ENCODE measurements at regions not wholly inside any gene's neighbourhood (a gene's known extent, or its start where the extent isn't known, plus 50 kb on each side); places are given as distances from the start of the nearest gene placed in this dataset.

DNA sequence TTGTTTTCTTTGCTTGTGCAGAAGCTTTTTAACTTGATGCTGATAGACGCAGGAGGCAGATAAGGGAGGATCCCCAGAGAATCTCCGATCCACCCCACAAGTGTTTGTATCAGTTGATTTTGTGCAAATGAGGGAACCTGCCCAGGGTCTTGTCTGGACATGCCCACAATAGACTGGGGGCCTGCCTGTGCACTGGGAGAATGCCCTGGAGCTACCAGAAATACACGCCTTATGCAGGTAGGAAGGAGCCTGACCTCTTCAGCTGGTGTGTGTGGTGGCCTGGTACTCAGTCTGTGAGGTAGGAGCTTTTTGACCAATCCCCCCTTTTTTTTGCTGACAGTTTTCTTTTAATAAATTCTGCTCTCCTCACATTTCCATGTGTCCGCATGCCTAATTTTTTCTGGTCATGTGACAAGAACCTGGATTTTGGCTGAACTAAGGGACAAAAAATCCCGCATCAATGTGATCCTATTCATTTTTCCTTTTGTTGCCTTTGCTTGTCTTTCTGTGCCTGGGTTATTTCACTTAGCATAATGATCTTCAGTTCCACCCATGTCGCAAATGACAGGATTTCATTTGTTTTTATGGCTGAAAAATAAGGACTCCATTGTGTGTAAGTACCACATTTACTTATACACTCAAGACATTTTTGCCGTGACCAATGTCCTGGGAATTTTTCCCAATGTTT, 430.6 kb upstream of the NRG3 start:
- TF ChIP-seq, protein P1, sequence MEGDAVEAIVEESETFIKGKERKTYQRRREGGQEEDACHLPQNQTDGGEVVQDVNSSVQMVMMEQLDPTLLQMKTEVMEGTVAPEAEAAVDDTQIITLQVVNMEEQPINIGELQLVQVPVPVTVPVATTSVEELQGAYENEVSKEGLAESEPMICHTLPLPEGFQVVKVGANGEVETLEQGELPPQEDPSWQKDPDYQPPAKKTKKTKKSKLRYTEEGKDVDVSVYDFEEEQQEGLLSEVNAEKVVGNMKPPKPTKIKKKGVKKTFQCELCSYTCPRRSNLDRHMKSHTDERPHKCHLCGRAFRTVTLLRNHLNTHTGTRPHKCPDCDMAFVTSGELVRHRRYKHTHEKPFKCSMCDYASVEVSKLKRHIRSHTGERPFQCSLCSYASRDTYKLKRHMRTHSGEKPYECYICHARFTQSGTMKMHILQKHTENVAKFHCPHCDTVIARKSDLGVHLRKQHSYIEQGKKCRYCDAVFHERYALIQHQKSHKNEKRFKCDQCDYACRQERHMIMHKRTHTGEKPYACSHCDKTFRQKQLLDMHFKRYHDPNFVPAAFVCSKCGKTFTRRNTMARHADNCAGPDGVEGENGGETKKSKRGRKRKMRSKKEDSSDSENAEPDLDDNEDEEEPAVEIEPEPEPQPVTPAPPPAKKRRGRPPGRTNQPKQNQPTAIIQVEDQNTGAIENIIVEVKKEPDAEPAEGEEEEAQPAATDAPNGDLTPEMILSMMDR (conservative IDR thresholded peaks at IDR 0.05 in 1 of 2, IDR thresholded peaks at IDR 0.05 in 1 of 2; ENCODE audit: low read depth in 1 of 2, low read length in 2 of 2): no peak
- no peak for TF ChIP-seq EZH2 (IDR thresholded peaks at IDR 0.05; ENCODE audit: low read length, missing control alignments)
- H4K20me1 ChIP-seq (ENCODE audit: control insufficient read depth, extremely low read depth, insufficient read depth, low read length): no peaks in the 10 kb centered on the region

GRCh38 chr10:81450651-81451050, 424.3 kb upstream of the NRG3 start:
- no peak overlapping the region for H3K9ac ChIP-seq (ENCODE audit: insufficient read depth, low read length)
- no peaks in the 10 kb centered on the region for H4K20me1 ChIP-seq (ENCODE audit: control insufficient read depth, extremely low read depth, insufficient read depth, low read length)
- H3K4me2 ChIP-seq (ENCODE audit: extremely low read depth, insufficient read depth, low read length): no peak overlapping the region
- no peaks in the 10 kb centered on the region for H3K9me3 ChIP-seq (ENCODE audit: control insufficient read depth, insufficient read depth, low read depth, low read length)
- H3K36me3 ChIP-seq (ENCODE audit: control insufficient read depth, insufficient read depth, low read length): no peaks in the 10 kb centered on the region
- no peaks in the 10 kb centered on the region for H3K4me1 ChIP-seq (ENCODE audit: control insufficient read depth, extremely low read depth, insufficient read depth, low read length)
- H3K79me2 ChIP-seq (ENCODE audit: control insufficient read depth, insufficient read depth, low read length): no peaks in the 10 kb centered on the region
- no peak for TF ChIP-seq EZH2 (IDR thresholded peaks at IDR 0.05; ENCODE audit: low read length, missing control alignments)
- TF ChIP-seq, protein P1 (conservative IDR thresholded peaks at IDR 0.05 in 1 of 2, IDR thresholded peaks at IDR 0.05 in 1 of 2; ENCODE audit: low read depth in 1 of 2, low read length in 2 of 2): no peak
- H3K4me3 ChIP-seq (replicated peaks in 1 of 4; ENCODE audit: control extremely low read depth in 1 of 4, insufficient read depth in 1 of 4, low read depth in 3 of 4, low read length in 4 of 4): no peak overlapping the region
- H3K27ac ChIP-seq (ENCODE audit: insufficient read depth, low read length): no peak overlapping the region
- DNase-seq (ENCODE audit: low read depth in 2 of 2): no peak
- H2AFZ ChIP-seq (ENCODE audit: low read length): no peak overlapping the region
- no peaks in the 10 kb centered on the region for H3K27me3 ChIP-seq (ENCODE audit: control insufficient read depth, insufficient read depth, low read length)

More for the DNA sequence above, 430.6 kb upstream of the NRG3 start:
- H3K4me1 ChIP-seq (ENCODE audit: control insufficient read depth, extremely low read depth, insufficient read depth, low read length): no peaks in the 10 kb centered on the region
- no peak for DNase-seq (ENCODE audit: low read depth in 2 of 2)
- H3K4me2 ChIP-seq (ENCODE audit: extremely low read depth, insufficient read depth, low read length): no peak overlapping the region
- no peak overlapping the region for H3K27ac ChIP-seq (ENCODE audit: insufficient read depth, low read length)
- no peaks in the 10 kb centered on the region for H3K79me2 ChIP-seq (ENCODE audit: control insufficient read depth, insufficient read depth, low read length)
- H3K36me3 ChIP-seq (ENCODE audit: control insufficient read depth, insufficient read depth, low read length): no peaks in the 10 kb centered on the region
- H3K4me3 ChIP-seq (replicated peaks in 1 of 4; ENCODE audit: control extremely low read depth in 1 of 4, insufficient read depth in 1 of 4, low read depth in 3 of 4, low read length in 4 of 4): no peak overlapping the region
- H3K27me3 ChIP-seq (ENCODE audit: control insufficient read depth, insufficient read depth, low read length): no peaks in the 10 kb centered on the region
- no peak overlapping the region for H3K9ac ChIP-seq (ENCODE audit: insufficient read depth, low read length)
- H3K9me3 ChIP-seq (ENCODE audit: control insufficient read depth, insufficient read depth, low read depth, low read length): no peaks in the 10 kb centered on the region
- H2AFZ ChIP-seq (ENCODE audit: low read length): no peak overlapping the region

DNA sequence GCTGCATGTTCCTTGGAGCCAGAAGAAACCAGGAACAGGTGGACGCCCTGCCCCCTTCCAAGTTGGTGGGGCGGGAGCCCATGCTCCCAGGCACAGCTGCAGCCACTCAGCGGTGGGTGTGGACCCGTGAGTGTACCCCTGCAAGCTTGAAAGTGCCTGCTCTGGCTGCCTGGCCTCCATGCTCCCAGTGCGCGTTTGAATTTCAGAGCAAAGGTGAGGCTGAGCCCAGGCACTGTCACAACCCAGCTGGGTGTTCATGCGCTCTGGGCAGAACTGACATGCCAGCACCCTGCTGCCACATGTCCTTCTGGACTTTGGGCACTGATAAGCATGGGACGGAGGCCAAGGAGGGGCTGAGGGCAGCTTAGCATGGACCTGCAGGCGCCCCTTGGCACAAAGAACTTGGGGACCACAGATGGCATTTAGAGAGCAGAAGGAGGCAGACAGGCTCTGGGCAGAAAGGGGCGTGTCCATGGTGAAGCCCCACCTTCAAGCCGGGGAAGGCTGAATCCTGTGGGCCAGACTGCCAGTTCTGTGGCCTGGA, 402.0 kb upstream of the NRG3 start:
- TF ChIP-seq, protein P1 (conservative IDR thresholded peaks at IDR 0.05 in 1 of 2, IDR thresholded peaks at IDR 0.05 in 1 of 2; ENCODE audit: low read depth in 1 of 2, low read length in 2 of 2): no peak
- TF ChIP-seq EZH2 (IDR thresholded peaks at IDR 0.05; ENCODE audit: low read length, missing control alignments): no peak
- H3K27me3 ChIP-seq (ENCODE audit: control insufficient read depth, insufficient read depth, low read length): no peaks in the 10 kb centered on the region
- H3K4me1 ChIP-seq (ENCODE audit: control insufficient read depth, extremely low read depth, insufficient read depth, low read length): no peaks in the 10 kb centered on the region
- no peak overlapping the region for H2AFZ ChIP-seq (ENCODE audit: low read length)
- H3K9me3 ChIP-seq (ENCODE audit: control insufficient read depth, insufficient read depth, low read depth, low read length): no peaks in the 10 kb centered on the region
- H3K4me3 ChIP-seq (replicated peaks in 1 of 4; ENCODE audit: control extremely low read depth in 1 of 4, insufficient read depth in 1 of 4, low read depth in 3 of 4, low read length in 4 of 4): no peak overlapping the region
- H3K4me2 ChIP-seq (ENCODE audit: extremely low read depth, insufficient read depth, low read length): no peak overlapping the region
- no peaks in the 10 kb centered on the region for H3K79me2 ChIP-seq (ENCODE audit: control insufficient read depth, insufficient read depth, low read length)
- DNase-seq (ENCODE audit: low read depth in 2 of 2): no peak
- no peaks in the 10 kb centered on the region for H4K20me1 ChIP-seq (ENCODE audit: control insufficient read depth, extremely low read depth, insufficient read depth, low read length)
- no peak overlapping the region for H3K27ac ChIP-seq (ENCODE audit: insufficient read depth, low read length)
- no peak overlapping the region for H3K9ac ChIP-seq (ENCODE audit: insufficient read depth, low read length)
- H3K36me3 ChIP-seq (ENCODE audit: control insufficient read depth, insufficient read depth, low read length): no peaks in the 10 kb centered on the region

All from fibroblast of lung (primary cell).